HCT116 (cell line): ENCODE measurements at regions not wholly inside any gene's neighbourhood (a gene's known extent, or its start where the extent isn't known, plus 50 kb on each side); places are given as distances from the start of the nearest gene placed in this dataset.

Source experiments
- CTCF ChIP-seq, 3 experiments: fragments of 200-600 bp in 1 of 3; sonication (generic) in 1 of 3; IDR thresholded peaks in 2 of 3; conservative IDR thresholded peaks in 1 of 3; 2 replicates each; pipeline ENCODE4 v1.5.1; 2012 to 2017; ENCODE audit warnings: low read depth in 2 of 3, low read length in 2 of 3, antibody characterized with exemption in 1 of 3, borderline replicate concordance in 1 of 3, control low read depth in 1 of 3, mild to moderate bottlenecking in 1 of 3, mixed read lengths in 1 of 3, mixed run types in 1 of 3, moderate library complexity in 1 of 3; ENCODE audit not compliant: insufficient read depth in 1 of 3
- EZH2phosphoT487 ChIP-seq: fragments of 200-600 bp; IDR thresholded peaks from 2 replicates; pipeline ENCODE4 v1.6.1; 2018; ENCODE audit warnings: antibody characterized with exemption, borderline replicate concordance
- SIN3A ChIP-seq: IDR thresholded peaks from 2 replicates; pipeline ENCODE4 v1.6.1; 2012; ENCODE audit warnings: low read depth
- TF ChIP-seq, protein P1 (sequence below): IDR thresholded peaks from 2 replicates; pipeline ENCODE4 v1.6.1; 2011; ENCODE audit warnings: mild to moderate bottlenecking, low read length, moderate library complexity; ENCODE audit not compliant: insufficient replicate concordance; ENCODE audit errors: extremely low read depth
- TF ChIP-seq, protein P2 (sequence below): IDR thresholded peaks from 2 replicates; pipeline ENCODE4 v1.6.1; 2012; ENCODE audit warnings: low read depth
- TF ChIP-seq, protein P3 (sequence below): IDR thresholded peaks from 2 replicates; pipeline ENCODE4 v1.6.1; 2012

GRCh38 chr15:38899300-38899699 lies 334.7 kb upstream of the RASGRP1 start (continued):
- TF ChIP-seq CTCF (IDR thresholded peaks at IDR 0.05 in 2 of 3, conservative IDR thresholded peaks at IDR 0.05 in 1 of 3; ENCODE audit: borderline replicate concordance in 1 of 3, insufficient read depth in 1 of 3, low read depth in 2 of 3, low read length in 2 of 3) = no peak
- TF ChIP-seq SIN3A = no peak
- TF ChIP-seq, protein P1, sequence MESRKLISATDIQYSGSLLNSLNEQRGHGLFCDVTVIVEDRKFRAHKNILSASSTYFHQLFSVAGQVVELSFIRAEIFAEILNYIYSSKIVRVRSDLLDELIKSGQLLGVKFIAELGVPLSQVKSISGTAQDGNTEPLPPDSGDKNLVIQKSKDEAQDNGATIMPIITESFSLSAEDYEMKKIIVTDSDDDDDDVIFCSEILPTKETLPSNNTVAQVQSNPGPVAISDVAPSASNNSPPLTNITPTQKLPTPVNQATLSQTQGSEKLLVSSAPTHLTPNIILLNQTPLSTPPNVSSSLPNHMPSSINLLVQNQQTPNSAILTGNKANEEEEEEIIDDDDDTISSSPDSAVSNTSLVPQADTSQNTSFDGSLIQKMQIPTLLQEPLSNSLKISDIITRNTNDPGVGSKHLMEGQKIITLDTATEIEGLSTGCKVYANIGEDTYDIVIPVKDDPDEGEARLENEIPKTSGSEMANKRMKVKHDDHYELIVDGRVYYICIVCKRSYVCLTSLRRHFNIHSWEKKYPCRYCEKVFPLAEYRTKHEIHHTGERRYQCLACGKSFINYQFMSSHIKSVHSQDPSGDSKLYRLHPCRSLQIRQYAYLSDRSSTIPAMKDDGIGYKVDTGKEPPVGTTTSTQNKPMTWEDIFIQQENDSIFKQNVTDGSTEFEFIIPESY = no peak
- TF ChIP-seq EZH2phosphoT487 = no peak
- TF ChIP-seq, protein P2, sequence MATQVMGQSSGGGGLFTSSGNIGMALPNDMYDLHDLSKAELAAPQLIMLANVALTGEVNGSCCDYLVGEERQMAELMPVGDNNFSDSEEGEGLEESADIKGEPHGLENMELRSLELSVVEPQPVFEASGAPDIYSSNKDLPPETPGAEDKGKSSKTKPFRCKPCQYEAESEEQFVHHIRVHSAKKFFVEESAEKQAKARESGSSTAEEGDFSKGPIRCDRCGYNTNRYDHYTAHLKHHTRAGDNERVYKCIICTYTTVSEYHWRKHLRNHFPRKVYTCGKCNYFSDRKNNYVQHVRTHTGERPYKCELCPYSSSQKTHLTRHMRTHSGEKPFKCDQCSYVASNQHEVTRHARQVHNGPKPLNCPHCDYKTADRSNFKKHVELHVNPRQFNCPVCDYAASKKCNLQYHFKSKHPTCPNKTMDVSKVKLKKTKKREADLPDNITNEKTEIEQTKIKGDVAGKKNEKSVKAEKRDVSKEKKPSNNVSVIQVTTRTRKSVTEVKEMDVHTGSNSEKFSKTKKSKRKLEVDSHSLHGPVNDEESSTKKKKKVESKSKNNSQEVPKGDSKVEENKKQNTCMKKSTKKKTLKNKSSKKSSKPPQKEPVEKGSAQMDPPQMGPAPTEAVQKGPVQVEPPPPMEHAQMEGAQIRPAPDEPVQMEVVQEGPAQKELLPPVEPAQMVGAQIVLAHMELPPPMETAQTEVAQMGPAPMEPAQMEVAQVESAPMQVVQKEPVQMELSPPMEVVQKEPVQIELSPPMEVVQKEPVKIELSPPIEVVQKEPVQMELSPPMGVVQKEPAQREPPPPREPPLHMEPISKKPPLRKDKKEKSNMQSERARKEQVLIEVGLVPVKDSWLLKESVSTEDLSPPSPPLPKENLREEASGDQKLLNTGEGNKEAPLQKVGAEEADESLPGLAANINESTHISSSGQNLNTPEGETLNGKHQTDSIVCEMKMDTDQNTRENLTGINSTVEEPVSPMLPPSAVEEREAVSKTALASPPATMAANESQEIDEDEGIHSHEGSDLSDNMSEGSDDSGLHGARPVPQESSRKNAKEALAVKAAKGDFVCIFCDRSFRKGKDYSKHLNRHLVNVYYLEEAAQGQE = no peak
- TF ChIP-seq, protein P3, sequence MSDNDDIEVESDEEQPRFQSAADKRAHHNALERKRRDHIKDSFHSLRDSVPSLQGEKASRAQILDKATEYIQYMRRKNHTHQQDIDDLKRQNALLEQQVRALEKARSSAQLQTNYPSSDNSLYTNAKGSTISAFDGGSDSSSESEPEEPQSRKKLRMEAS = no peak
